ENCODE measurements at regions not wholly inside any gene's neighbourhood (a gene's known extent, or its start where the extent isn't known, plus 50 kb on each side); places are given as distances from the start of the nearest gene placed in this dataset.

DNA sequence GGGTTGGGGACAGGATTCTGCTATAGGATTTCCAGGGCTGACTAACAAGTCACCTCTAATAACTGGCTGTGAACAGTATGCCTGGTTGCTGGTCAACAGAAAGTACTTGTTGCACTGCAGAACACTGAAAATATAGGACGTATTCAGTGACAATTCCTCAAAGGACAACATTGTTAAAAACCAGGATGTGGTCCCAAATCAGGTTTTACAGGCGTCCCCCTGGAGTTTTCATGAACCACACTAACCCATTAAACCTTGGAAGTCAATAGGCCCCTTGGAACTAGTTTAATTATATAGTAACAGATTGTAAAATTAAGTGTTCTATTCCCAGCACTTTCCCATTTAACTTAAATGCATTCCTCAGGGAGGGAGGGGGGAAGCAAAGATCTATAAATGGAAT is 495.4 kb downstream of the TBC1D4 start (continued):
- TF ChIP-seq, protein P1, sequence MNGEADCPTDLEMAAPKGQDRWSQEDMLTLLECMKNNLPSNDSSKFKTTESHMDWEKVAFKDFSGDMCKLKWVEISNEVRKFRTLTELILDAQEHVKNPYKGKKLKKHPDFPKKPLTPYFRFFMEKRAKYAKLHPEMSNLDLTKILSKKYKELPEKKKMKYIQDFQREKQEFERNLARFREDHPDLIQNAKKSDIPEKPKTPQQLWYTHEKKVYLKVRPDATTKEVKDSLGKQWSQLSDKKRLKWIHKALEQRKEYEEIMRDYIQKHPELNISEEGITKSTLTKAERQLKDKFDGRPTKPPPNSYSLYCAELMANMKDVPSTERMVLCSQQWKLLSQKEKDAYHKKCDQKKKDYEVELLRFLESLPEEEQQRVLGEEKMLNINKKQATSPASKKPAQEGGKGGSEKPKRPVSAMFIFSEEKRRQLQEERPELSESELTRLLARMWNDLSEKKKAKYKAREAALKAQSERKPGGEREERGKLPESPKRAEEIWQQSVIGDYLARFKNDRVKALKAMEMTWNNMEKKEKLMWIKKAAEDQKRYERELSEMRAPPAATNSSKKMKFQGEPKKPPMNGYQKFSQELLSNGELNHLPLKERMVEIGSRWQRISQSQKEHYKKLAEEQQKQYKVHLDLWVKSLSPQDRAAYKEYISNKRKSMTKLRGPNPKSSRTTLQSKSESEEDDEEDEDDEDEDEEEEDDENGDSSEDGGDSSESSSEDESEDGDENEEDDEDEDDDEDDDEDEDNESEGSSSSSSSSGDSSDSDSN (IDR thresholded peaks at IDR 0.05; ENCODE audit: borderline replicate concordance in 1 of 2, low read depth in 2 of 2, low read length in 2 of 2) = no peak
- TF ChIP-seq, protein P2, sequence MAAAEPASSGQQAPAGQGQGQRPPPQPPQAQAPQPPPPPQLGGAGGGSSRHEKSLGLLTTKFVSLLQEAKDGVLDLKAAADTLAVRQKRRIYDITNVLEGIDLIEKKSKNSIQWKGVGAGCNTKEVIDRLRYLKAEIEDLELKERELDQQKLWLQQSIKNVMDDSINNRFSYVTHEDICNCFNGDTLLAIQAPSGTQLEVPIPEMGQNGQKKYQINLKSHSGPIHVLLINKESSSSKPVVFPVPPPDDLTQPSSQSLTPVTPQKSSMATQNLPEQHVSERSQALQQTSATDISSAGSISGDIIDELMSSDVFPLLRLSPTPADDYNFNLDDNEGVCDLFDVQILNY (CRISPR knock-in tag; IDR thresholded peaks at IDR 0.05) = no peak
- TF ChIP-seq ZNF717 (CRISPR knock-in tag; IDR thresholded peaks at IDR 0.05) = no peak
- no peak for TF ChIP-seq TGIF2 (CRISPR knock-in tag; IDR thresholded peaks at IDR 0.05)
- no peak for TF ChIP-seq ETV6 (IDR thresholded peaks at IDR 0.05; ENCODE audit: borderline replicate concordance in 1 of 2, low read depth in 2 of 2, low read length in 1 of 2)
- TF ChIP-seq ETV6 (CRISPR knock-in tag; IDR thresholded peaks at IDR 0.05; ENCODE audit: borderline replicate concordance) = no peak
- no peak for TF ChIP-seq HLTF (IDR thresholded peaks at IDR 0.05)
- no peak for TF ChIP-seq NCOA4 (IDR thresholded peaks at IDR 0.05; ENCODE audit: partially characterized antibody)

DNA sequence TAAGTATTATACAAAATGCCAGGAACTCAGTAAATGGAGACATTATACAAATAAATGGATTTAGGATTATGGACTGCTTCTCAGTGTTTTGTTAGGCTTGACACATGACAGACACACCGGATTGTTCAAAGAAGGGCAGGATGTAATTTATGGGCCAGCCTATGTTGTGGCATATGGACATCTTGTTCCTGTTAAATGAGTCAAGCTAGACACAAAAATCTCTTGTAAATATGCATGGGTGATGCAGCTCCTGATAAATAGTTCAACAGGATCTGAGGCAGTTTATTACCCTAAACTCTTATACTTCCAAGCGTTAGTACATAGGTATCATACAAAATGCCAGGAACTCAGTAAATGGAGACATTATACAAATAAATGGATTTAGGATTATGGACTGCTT is 502.3 kb downstream of the TBC1D4 start:
- POLR2A ChIA-PET = no interaction called here
- DNase-seq (ENCODE audit: extremely low read depth in 1 of 4, low spot score in 3 of 4) (no peak), FAIRE-seq (no peak), ATAC-seq (no peak)
- 29% methylated on average over 2 of the region's 2 CpGs for WGBS (ENCODE audit: insufficient coverage, low coverage, missing lambda C conversion rate)
- H3K79me2 ChIP-seq (ENCODE audit: control insufficient read depth, insufficient read depth, low read length) = no peaks in the 10 kb centered on the region
- H3K9ac ChIP-seq (ENCODE audit: insufficient read depth in 1 of 2, low read depth in 2 of 2, low read length in 2 of 2) = no peak overlapping the region
- no peaks in the 10 kb centered on the region for H3K27me3 ChIP-seq (ENCODE audit: control insufficient read depth in 2 of 2, insufficient read depth in 2 of 2, low read length in 2 of 2)
- no peaks in the 10 kb centered on the region for H3K9me3 ChIP-seq (replicated peaks; ENCODE audit: control insufficient read depth, insufficient read depth, low read depth, low read length)
- no peaks in the 10 kb centered on the region for H3K4me1 ChIP-seq (replicated peaks in 1 of 2; ENCODE audit: control insufficient read depth in 2 of 2, insufficient read depth in 2 of 2, low read length in 2 of 2)
- H3K9me1 ChIP-seq (ENCODE audit: control insufficient read depth, insufficient read depth, low read length) = no peaks in the 10 kb centered on the region
- no peak overlapping the region for H3K4me2 ChIP-seq (ENCODE audit: insufficient read depth, low read length)
- H3K4me3 ChIP-seq = no peak overlapping the region
- H3K36me3 ChIP-seq (ENCODE audit: control insufficient read depth, insufficient read depth, low read length) = no peaks in the 10 kb centered on the region
- H3K27ac ChIP-seq (ENCODE audit: extremely low read depth, low read depth, low read length) = no peak overlapping the region
- H4K20me1 ChIP-seq (replicated peaks; ENCODE audit: control insufficient read depth, insufficient read depth, low read length) = no peaks in the 10 kb centered on the region
- in situ Hi-C loops (cut with MboI) = no loop called here
- intact Hi-C loops (cut with micrococcal nuclease) = no loop called here
- no TSS peak for BruUV-seq (replicated peaks)
- TF ChIP-seq MEIS2 (IDR thresholded peaks at IDR 0.05; ENCODE audit: partially characterized antibody) (peak; percentile 16), CCNT2 (IDR thresholded peaks at IDR 0.05; ENCODE audit: borderline replicate concordance, extremely low read depth, insufficient read length, low read depth, low read length) (no peak)
- no peak overlapping the region for H2AFZ ChIP-seq (ENCODE audit: low read depth, low read length)
- CTCF ChIA-PET (ENCODE audit: low intra/inter-chr PET ratio) = no interaction called here

Data from K562 (cell line).